ENCODE measurements at regions not wholly inside any gene's neighbourhood (a gene's known extent, or its start where the extent isn't known, plus 50 kb on each side); places are given as distances from the start of the nearest gene placed in this dataset.

GRCh38 chr11:134521452-134522289 lies 109.6 kb upstream of the B3GAT1 start:
- ChIA-PET POLR2A (no interaction called here), CTCF (no interaction called here)
- no peak for TF ChIP-seq CTCF (IDR thresholded peaks at IDR 0.05; ENCODE audit: control extremely low read depth, extremely low read depth, low read depth, missing control alignments)
- no peak for DNase-seq (ENCODE audit: extremely low spot score)

GRCh38 chr11:134521001-134521400 lies 109.0 kb upstream of the B3GAT1 start:
- POLR2A ChIA-PET = no interaction called here
- CTCF ChIA-PET = no interaction called here
- DNase-seq (ENCODE audit: extremely low spot score) = no peak
- no peak for TF ChIP-seq CTCF (IDR thresholded peaks at IDR 0.05; ENCODE audit: control extremely low read depth, extremely low read depth, low read depth, missing control alignments)

GRCh38 chr11:134519788-134520187 lies 107.7 kb upstream of the B3GAT1 start:
- CTCF ChIA-PET = interaction anchor here (0.9 to 1.0 kb wide), 2 partner anchors 9 to 273 kb away, joined by 3 read pairs; no protein-coding TSS in a partner anchor
- TF ChIP-seq CTCF (IDR thresholded peaks at IDR 0.05; ENCODE audit: control extremely low read depth, extremely low read depth, low read depth, missing control alignments) = no peak

GRCh38 chr11:134519390-134519750 lies 107.3 kb upstream of the B3GAT1 start:
- CTCF ChIA-PET = interaction anchor here (0.9 to 1.0 kb wide), 2 partner anchors 8 to 273 kb away, joined by 3 read pairs; no protein-coding TSS in a partner anchor
- POLR2A ChIA-PET = no interaction called here
- TF ChIP-seq CTCF (IDR thresholded peaks at IDR 0.05; ENCODE audit: control extremely low read depth, extremely low read depth, low read depth, missing control alignments) = no peak
- no peak for DNase-seq (ENCODE audit: extremely low spot score)

More at GRCh38 chr11:134519788-134520187, 107.7 kb upstream of the B3GAT1 start:
- no peak for DNase-seq (ENCODE audit: extremely low spot score)
- POLR2A ChIA-PET = no interaction called here

GRCh38 chr11:134518616-134519389 lies 106.8 kb upstream of the B3GAT1 start:
- ChIA-PET CTCF (interaction anchor here (0.9 kb wide), 1 partner anchor 8 kb away, joined by 3 read pairs; no protein-coding TSS in a partner anchor), POLR2A (no interaction called here)
- TF ChIP-seq CTCF (IDR thresholded peaks at IDR 0.05; ENCODE audit: control extremely low read depth, extremely low read depth, low read depth, missing control alignments) = no peak
- no peak for DNase-seq (ENCODE audit: extremely low spot score)

GRCh38 chr11:134517621-134518293 lies 105.7 kb upstream of the B3GAT1 start:
- TF ChIP-seq CTCF (IDR thresholded peaks at IDR 0.05; ENCODE audit: control extremely low read depth, extremely low read depth, low read depth, missing control alignments) = no peak
- CTCF ChIA-PET = no interaction called here
- POLR2A ChIA-PET = no interaction called here
- DNase-seq (ENCODE audit: extremely low spot score) = no peak

Measured in GM10248 (cell line).